HUES6 (cell line): ENCODE measurements at regions not wholly inside any gene's neighbourhood (a gene's known extent, or its start where the extent isn't known, plus 50 kb on each side); places are given as distances from the start of the nearest gene placed in this dataset.

Experiments
- H3K27ac ChIP-seq: 2 replicates; pipeline ENCODE4 v1.7.0; 2013; ENCODE audit warnings: low read depth, mild to moderate bottlenecking, low read length, inconsistent platforms
- H3K27me3 ChIP-seq: 2 replicates; pipeline ENCODE4 v1.6.1; 2013; ENCODE audit warnings: low read length; ENCODE audit not compliant: control insufficient read depth, insufficient read depth
- H3K36me3 ChIP-seq: 2 replicates; pipeline ENCODE4 v1.6.1; 2013; ENCODE audit warnings: low read length; ENCODE audit not compliant: control insufficient read depth, insufficient read depth
- H3K4me1 ChIP-seq: 2 replicates; pipeline ENCODE4 v1.6.1; 2013; ENCODE audit warnings: low read length; ENCODE audit not compliant: control insufficient read depth, insufficient read depth
- H3K4me3 ChIP-seq: 2 replicates; pipeline ENCODE4 v1.5.1; 2013; ENCODE audit warnings: low read depth, low read length
- H3K9ac ChIP-seq: one replicate; pipeline ENCODE4 v1.6.1; 2013; ENCODE audit warnings: mild to moderate bottlenecking, low read length
- H3K9me3 ChIP-seq: 2 replicates; pipeline ENCODE4 v1.6.1; 2013; ENCODE audit warnings: low read depth, low read length; ENCODE audit not compliant: control insufficient read depth, insufficient read depth

DNA sequence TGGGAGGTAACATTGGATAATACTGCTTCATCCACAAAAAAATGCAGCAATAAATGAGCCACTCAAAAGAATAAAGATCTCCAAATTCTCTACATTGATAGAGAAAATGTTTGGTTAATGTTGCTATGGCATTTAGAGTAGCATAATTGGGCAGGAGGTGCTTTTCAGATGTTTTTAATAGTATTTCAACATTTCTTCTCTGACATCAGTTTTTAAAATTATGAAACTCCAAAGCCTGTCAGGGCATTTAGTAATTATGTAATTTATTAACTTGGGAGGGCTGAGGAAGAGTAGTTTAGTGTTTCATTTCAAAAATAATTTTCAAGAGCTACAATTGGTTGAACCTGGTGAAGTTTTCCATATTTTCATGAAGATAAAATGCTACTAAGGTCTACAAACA lies 211.3 kb upstream of the INTU start:
- Histone ChIP-seq H3K4me1 (peaks cover 14% of the 10 kb centered on the region; the same call in 1 of the 2 replicates), H3K27ac (no peak overlapping the region), H3K4me3 (no peak overlapping the region), H3K9me3 (no peaks in the 10 kb centered on the region), H3K36me3 (no peaks in the 10 kb centered on the region), H3K9ac (no peak overlapping the region), H3K27me3 (no peaks in the 10 kb centered on the region)

- no peak overlapping the region for H3K9ac ChIP-seq
- H3K4me1 ChIP-seq, result peaks cover 14% of the 10 kb centered on the region; the same call in 1 of the 2 replicates
- H3K36me3 ChIP-seq, result no peaks in the 10 kb centered on the region
- H3K27ac ChIP-seq, result peak overlapping the region; percentile 53; the same call in 1 of the 2 replicates
- H3K9me3 ChIP-seq, result no peaks in the 10 kb centered on the region
- H3K27me3 ChIP-seq, result no peaks in the 10 kb centered on the region
- H3K4me3 ChIP-seq, result no peak overlapping the region
Measured at GRCh38 chr4:127425202-127425845, 207.4 kb upstream of the INTU start.

DNA sequence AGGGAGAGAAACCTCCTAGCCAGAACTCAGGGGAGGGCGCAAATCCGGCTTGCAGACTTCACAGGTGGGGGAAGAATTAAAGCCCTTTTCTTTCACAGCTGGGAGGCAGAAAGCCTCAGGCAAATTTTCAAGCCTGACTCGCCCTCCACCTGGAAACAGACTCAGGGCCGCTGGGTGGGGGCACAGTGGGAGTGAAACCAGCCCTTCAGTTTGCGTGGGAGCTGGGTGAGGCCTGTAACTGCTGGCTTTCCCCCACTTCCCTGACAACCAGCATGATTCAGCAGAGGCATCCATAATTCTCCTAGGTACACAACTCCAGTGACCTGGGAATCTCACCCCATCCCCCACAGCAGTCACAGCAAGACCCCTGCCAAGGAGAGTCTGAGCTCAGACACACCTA lies 206.9 kb upstream of the INTU start:
- Histone ChIP-seq H3K4me1 (peaks cover 14% of the 10 kb centered on the region; the same call in 1 of the 2 replicates), H3K27ac (peak overlapping the region; percentile 53; the same call in 1 of the 2 replicates)

DNA sequence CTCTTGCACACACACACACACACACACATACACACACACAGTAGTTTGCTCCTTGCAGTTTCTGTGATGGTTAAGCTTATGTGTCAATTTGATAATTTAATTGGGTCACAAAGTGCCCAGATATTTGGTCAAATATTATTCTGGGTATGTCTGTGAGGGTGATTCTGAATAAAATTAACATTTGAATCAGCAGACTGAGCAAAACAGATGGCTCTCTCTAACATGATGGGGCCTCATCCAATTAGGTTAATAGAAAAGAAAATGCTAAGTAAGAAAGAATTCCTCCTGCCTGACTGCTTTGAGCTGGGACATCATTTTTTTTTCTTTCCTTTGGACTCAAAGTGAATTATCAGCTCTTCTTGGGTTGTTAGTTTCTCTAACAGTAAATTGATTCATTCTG lies 191.2 kb upstream of the INTU start:
- H3K9me3 ChIP-seq, result no peaks in the 10 kb centered on the region
- H3K27me3 ChIP-seq, result no peaks in the 10 kb centered on the region
- no peaks in the 10 kb centered on the region for H3K36me3 ChIP-seq
- no peak overlapping the region for H3K27ac ChIP-seq
- peaks cover 6% of the 10 kb centered on the region; the same call in 1 of the 2 replicates for H3K4me1 ChIP-seq
- no peak overlapping the region for H3K4me3 ChIP-seq
- H3K9ac ChIP-seq, result no peak overlapping the region

More for the DNA sequence above, 206.9 kb upstream of the INTU start:
- H3K36me3 ChIP-seq, result no peaks in the 10 kb centered on the region
- H3K9me3 ChIP-seq, result no peaks in the 10 kb centered on the region
- no peaks in the 10 kb centered on the region for H3K27me3 ChIP-seq
- no peak overlapping the region for H3K9ac ChIP-seq
- H3K4me3 ChIP-seq, result no peak overlapping the region

DNA sequence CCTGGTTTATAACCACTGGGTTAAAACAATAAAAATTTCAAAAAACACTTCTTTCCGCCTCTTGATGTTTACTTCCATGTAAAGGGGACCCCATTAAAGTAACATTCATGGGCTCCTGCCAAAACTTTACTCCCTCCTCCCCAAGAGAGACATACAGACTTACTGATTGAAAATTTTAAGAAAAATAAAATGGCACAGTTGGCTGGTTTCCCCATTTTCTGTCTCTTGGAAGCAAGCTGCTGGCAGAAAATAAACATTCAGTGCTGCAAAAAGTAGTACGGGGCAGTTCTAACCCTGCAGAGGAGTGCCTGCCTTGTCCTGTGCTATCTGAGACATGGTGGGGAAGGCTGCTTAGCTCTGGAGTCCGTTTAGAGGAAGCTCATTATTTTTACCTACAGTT lies 187.3 kb upstream of the INTU start:
- peaks cover 6% of the 10 kb centered on the region; the same call in 1 of the 2 replicates for H3K4me1 ChIP-seq
- no peak overlapping the region for H3K9ac ChIP-seq
- no peaks in the 10 kb centered on the region for H3K9me3 ChIP-seq

DNA sequence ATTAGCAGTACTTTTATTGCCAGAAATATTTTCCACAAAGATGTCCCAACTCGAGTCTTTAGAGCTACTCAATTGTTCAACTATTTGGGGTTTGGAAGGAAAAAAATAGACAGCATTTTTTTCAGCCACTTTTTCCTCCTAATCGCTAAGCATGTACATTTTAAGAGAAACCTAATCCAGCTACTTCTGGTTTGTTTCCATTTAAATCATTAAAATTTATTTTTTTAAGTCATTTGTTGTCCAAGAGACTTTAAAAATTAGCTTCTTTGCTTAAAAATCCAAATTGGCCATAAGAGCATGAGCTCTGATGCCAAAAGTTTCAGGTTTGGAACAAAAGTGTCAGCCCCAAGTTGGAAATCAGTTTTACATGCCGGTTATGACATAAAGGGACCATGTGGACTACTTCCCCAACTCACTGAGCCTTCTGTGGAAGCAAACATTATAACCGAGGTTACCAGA lies 186.3 kb upstream of the INTU start:
- Histone ChIP-seq H3K9me3 (no peaks in the 10 kb centered on the region), H3K9ac (no peak overlapping the region), H3K27ac (no peak overlapping the region), H3K36me3 (no peaks in the 10 kb centered on the region), H3K4me3 (no peak overlapping the region), H3K27me3 (no peaks in the 10 kb centered on the region), H3K4me1 (peaks cover 3% of the 10 kb centered on the region; the same call in 1 of the 2 replicates)

More for the DNA sequence above, 187.3 kb upstream of the INTU start:
- Histone ChIP-seq H3K27ac (no peak overlapping the region), H3K27me3 (no peaks in the 10 kb centered on the region), H3K36me3 (no peaks in the 10 kb centered on the region), H3K4me3 (no peak overlapping the region)

- Histone ChIP-seq H3K36me3 (no peaks in the 10 kb centered on the region), H3K9me3 (no peaks in the 10 kb centered on the region), H3K27ac (no peak overlapping the region), H3K4me1 (no peaks in the 10 kb centered on the region), H3K27me3 (no peaks in the 10 kb centered on the region), H3K9ac (no peak overlapping the region), H3K4me3 (no peak overlapping the region)
Measured at GRCh38 chr4:127448986-127449385, 183.8 kb upstream of the INTU start.

- no peak overlapping the region for H3K9ac ChIP-seq
- H3K9me3 ChIP-seq, result no peaks in the 10 kb centered on the region
- no peak overlapping the region for H3K4me3 ChIP-seq
- H3K4me1 ChIP-seq, result no peaks in the 10 kb centered on the region
- H3K27me3 ChIP-seq, result no peaks in the 10 kb centered on the region
- no peaks in the 10 kb centered on the region for H3K36me3 ChIP-seq
- H3K27ac ChIP-seq, result no peak overlapping the region
Measured at GRCh38 chr4:127449449-127449848, 183.3 kb upstream of the INTU start.

DNA sequence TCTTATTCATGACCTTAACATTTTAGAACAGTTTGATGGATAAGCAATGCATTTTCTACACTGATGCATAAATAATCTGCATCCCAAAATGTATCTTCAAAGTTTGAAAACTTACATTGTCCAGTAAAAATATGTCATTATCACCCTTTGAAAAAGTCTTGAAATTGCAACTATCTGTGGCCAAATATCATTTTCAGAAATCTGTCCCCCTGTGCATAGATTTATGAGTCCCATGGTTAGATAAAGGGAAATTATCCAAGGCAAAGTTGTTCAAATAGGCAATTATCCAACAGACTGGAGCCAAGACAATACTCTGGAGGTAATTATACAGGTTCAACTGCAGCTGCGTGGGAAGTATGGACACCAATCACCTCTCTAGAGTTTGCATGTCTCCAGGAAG lies 182.5 kb upstream of the INTU start:
- Histone ChIP-seq H3K4me1 (no peaks in the 10 kb centered on the region), H3K9ac (no peak overlapping the region), H3K9me3 (no peaks in the 10 kb centered on the region), H3K27ac (no peak overlapping the region), H3K27me3 (no peaks in the 10 kb centered on the region), H3K36me3 (no peaks in the 10 kb centered on the region), H3K4me3 (no peak overlapping the region)

DNA sequence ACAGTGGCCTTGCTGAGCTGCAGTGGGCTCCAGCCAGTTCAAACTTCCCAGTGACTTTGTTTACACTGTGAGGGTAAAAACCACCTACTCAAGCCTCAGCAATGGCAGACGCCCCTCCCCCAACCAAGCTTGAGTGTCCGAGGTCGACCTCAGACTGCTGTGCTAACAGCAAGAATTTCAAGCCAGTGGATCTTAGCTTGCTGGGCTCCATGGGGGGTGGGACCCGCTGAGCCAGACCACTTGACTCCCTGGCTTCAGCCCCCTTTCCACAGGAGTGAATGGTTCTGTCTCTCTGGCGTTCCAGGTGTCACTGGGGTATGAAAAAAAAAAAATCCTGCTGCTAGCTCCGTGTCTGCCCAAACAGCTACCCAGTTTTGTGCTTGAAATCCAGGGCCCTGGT lies 168.9 kb upstream of the INTU start:
- H3K27ac ChIP-seq, result no peak overlapping the region
- no peaks in the 10 kb centered on the region for H3K27me3 ChIP-seq
- H3K36me3 ChIP-seq, result no peaks in the 10 kb centered on the region
- peaks cover 10% of the 10 kb centered on the region; the same call in 1 of the 2 replicates for H3K4me1 ChIP-seq
- no peak overlapping the region for H3K4me3 ChIP-seq
- H3K9ac ChIP-seq, result no peak overlapping the region
- H3K9me3 ChIP-seq, result no peaks in the 10 kb centered on the region

DNA sequence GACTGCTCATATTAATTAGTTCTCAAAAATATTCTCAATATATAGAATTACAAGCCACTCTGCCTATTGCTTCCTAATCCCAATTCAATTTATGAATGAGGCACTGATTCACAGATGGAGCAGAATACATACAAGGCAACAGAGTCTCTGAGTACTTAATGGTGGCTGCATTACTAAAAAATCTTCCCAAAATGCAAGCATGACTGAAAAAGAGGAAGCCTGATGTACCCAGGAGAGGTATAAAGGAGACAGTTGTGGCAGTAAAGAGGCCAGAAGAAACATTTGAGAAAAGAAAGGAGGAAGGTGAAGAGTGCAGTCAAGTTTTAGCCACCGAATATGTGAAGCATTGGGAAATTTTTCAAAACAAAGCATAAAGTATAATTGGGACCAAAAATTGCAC lies 163.2 kb upstream of the INTU start:
- no peaks in the 10 kb centered on the region for H3K27me3 ChIP-seq
- no peak overlapping the region for H3K9ac ChIP-seq
- no peak overlapping the region for H3K27ac ChIP-seq
- no peak overlapping the region for H3K4me3 ChIP-seq
- peaks cover 10% of the 10 kb centered on the region for H3K9me3 ChIP-seq
- H3K4me1 ChIP-seq, result no peaks in the 10 kb centered on the region
- H3K36me3 ChIP-seq, result no peaks in the 10 kb centered on the region
